ENCODE measurements at regions not wholly inside any gene's neighbourhood (a gene's known extent, or its start where the extent isn't known, plus 50 kb on each side); places are given as distances from the start of the nearest gene placed in this dataset.

GRCh38 chr2:160920061-160920460, 240.2 kb upstream of the TANK start:
- H3K27ac ChIP-seq: peak overlapping the region in 2 of 4 donors; percentile 39 to 60

GRCh38 chr2:160920791-160921303, 239.4 kb upstream of the TANK start:
- no peak overlapping the region for H3K4me3 ChIP-seq
- TF ChIP-seq POLR2A (IDR thresholded peaks at IDR 0.05) (no peak), CTCF (IDR thresholded peaks at IDR 0.05) (no peak)
- H3K27ac ChIP-seq: peak overlapping the region in 2 of 4 donors; percentile 49 to 60
- H3K9me3 ChIP-seq: no peaks in the 10 kb centered on the region
- DNase-seq: no peak
- H3K36me3 ChIP-seq: no peaks in the 10 kb centered on the region
- peaks cover 0 to 8% (median 0%) of the 10 kb centered on the region in 4 donors for H3K4me1 ChIP-seq
- H3K27me3 ChIP-seq: no peaks in the 10 kb centered on the region

More at GRCh38 chr2:160920061-160920460, 240.2 kb upstream of the TANK start:
- Histone ChIP-seq H3K4me1 (peaks cover 0 to 8% (median 0%) of the 10 kb centered on the region in 4 donors), H3K27me3 (no peaks in the 10 kb centered on the region), H3K9me3 (no peaks in the 10 kb centered on the region), H3K4me3 (no peak overlapping the region), H3K36me3 (no peaks in the 10 kb centered on the region)
- DNase-seq: no peak
- TF ChIP-seq CTCF (IDR thresholded peaks at IDR 0.05) (no peak), POLR2A (IDR thresholded peaks at IDR 0.05) (no peak)

GRCh38 chr2:160921386-160921964, 238.8 kb upstream of the TANK start:
- Histone ChIP-seq H3K27me3 (no peaks in the 10 kb centered on the region), H3K27ac (peak overlapping the region in 2 of 4 donors; percentile 49 to 60), H3K9me3 (no peaks in the 10 kb centered on the region), H3K36me3 (no peaks in the 10 kb centered on the region), H3K4me1 (peaks cover 0 to 8% (median 0%) of the 10 kb centered on the region in 4 donors), H3K4me3 (no peak overlapping the region)
- no peak for DNase-seq
- TF ChIP-seq POLR2A (IDR thresholded peaks at IDR 0.05): no peak
- no peak for TF ChIP-seq CTCF (IDR thresholded peaks at IDR 0.05)

GRCh38 chr2:160924936-160925353, 235.3 kb upstream of the TANK start:
- no peaks in the 10 kb centered on the region for H3K9me3 ChIP-seq
- TF ChIP-seq CTCF (IDR thresholded peaks at IDR 0.05) (no peak), POLR2A (IDR thresholded peaks at IDR 0.05) (no peak)
- DNase-seq: no peak
- H3K27ac ChIP-seq: no peak overlapping the region
- H3K36me3 ChIP-seq: no peaks in the 10 kb centered on the region
- H3K27me3 ChIP-seq: no peaks in the 10 kb centered on the region
- H3K4me3 ChIP-seq: no peak overlapping the region
- peaks cover 0 to 8% (median 0%) of the 10 kb centered on the region in 4 donors for H3K4me1 ChIP-seq

GRCh38 chr2:160925956-160926355, 234.3 kb upstream of the TANK start:
- Histone ChIP-seq H3K36me3 (no peaks in the 10 kb centered on the region), H3K9me3 (no peaks in the 10 kb centered on the region), H3K4me3 (no peak overlapping the region), H3K27me3 (no peaks in the 10 kb centered on the region), H3K4me1 (no peaks in the 10 kb centered on the region), H3K27ac (no peak overlapping the region)
- TF ChIP-seq CTCF (IDR thresholded peaks at IDR 0.05) (no peak), POLR2A (IDR thresholded peaks at IDR 0.05) (no peak)
- DNase-seq: no peak

All from Peyer's patch (tissue), 4 donors.